Liver (tissue), 8 donors: ENCODE measurements at regions not wholly inside any gene's neighbourhood (a gene's known extent, or its start where the extent isn't known, plus 50 kb on each side); places are given as distances from the start of the nearest gene placed in this dataset.

Source experiments
- DNase-seq: peaks from one replicate; pipeline ENCODE4 v3.0.0-alpha.2; 2017; ENCODE audit warnings: low spot score
- H3K27ac ChIP-seq, 2 donors: one replicate each; pipeline ENCODE4 v1.7.0; 2013; ENCODE audit warnings: inconsistent platforms in 2 of 2, low read length in 2 of 2, control low read depth in 1 of 2, low read depth in 1 of 2, mild to moderate bottlenecking in 1 of 2
- H3K27me3 ChIP-seq, 4 donors: one replicate each; pipeline versions ENCODE4 v1.6.1 to v1.7.0; 2013; ENCODE audit warnings: low read length in 3 of 4, inconsistent platforms in 1 of 4, mild to moderate bottlenecking in 1 of 4, moderate library complexity in 1 of 4; ENCODE audit not compliant: control insufficient read depth in 4 of 4, insufficient read depth in 4 of 4
- H3K36me3 ChIP-seq, 4 donors: one replicate each; pipeline versions ENCODE4 v1.6.1 to v1.7.0; 2013; ENCODE audit warnings: low read length in 3 of 4, mild to moderate bottlenecking in 3 of 4, low read depth in 1 of 4, moderate library complexity in 1 of 4; ENCODE audit not compliant: control insufficient read depth in 4 of 4, insufficient read depth in 3 of 4
- H3K4me1 ChIP-seq, 4 donors: one replicate each; pipeline versions ENCODE4 v1.6.1 to v1.7.0; 2013; ENCODE audit warnings: low read length in 3 of 4, mild to moderate bottlenecking in 3 of 4, moderate library complexity in 1 of 4; ENCODE audit not compliant: control insufficient read depth in 4 of 4, insufficient read depth in 4 of 4
- H3K4me3 ChIP-seq, 3 donors: one replicate each; pipeline versions ENCODE4 v1.6.1 to v1.7.0; 2013; ENCODE audit warnings: low read length in 3 of 3, control low read depth in 1 of 3, low read depth in 1 of 3, mild to moderate bottlenecking in 1 of 3
- H3K9ac ChIP-seq, 2 donors: one replicate each; pipeline ENCODE4 v1.7.0; 2013; ENCODE audit warnings: low read length in 2 of 2, mild to moderate bottlenecking in 2 of 2, moderate library complexity in 2 of 2, control low read depth in 1 of 2, low read depth in 1 of 2
- H3K9me3 ChIP-seq, 4 donors: one replicate each; pipeline versions ENCODE4 v1.6.1 to v1.7.0; 2013; ENCODE audit warnings: low read length in 3 of 4; ENCODE audit not compliant: control insufficient read depth in 4 of 4
- CTCF ChIP-seq: fragments of 150-350 bp; IDR thresholded peaks from 2 replicates; pipeline ENCODE4 v1.5.1; 2017; ENCODE audit warnings: improper control_type of control experiment, low read depth, low read length; ENCODE audit not compliant: missing input control
- EGR1 ChIP-seq, 2 donors: IDR thresholded peaks; 2 replicates each; pipeline ENCODE4 v1.6.1; 2016 to 2018; ENCODE audit warnings: antibody characterized with exemption in 2 of 2, low read depth in 2 of 2
- FOXA1 ChIP-seq: IDR thresholded peaks from 2 replicates; pipeline ENCODE4 v1.6.1; 2016; ENCODE audit warnings: antibody characterized with exemption
- FOXA2 ChIP-seq: IDR thresholded peaks from 2 replicates; pipeline ENCODE4 v1.6.1; 2016; ENCODE audit warnings: antibody characterized with exemption
- GABPA ChIP-seq, 2 donors: IDR thresholded peaks in 1 of 2; conservative IDR thresholded peaks in 1 of 2; 2 replicates each; pipeline ENCODE4 v1.6.1; 2016; ENCODE audit warnings: antibody characterized with exemption in 2 of 2, mild to moderate bottlenecking in 1 of 2, moderate library complexity in 1 of 2
- HNF4A ChIP-seq, 2 donors: conservative IDR thresholded peaks; 2 replicates each; pipeline ENCODE4 v1.6.1; 2016; ENCODE audit warnings: antibody characterized with exemption in 2 of 2, mild to moderate bottlenecking in 2 of 2
- HNF4G ChIP-seq: IDR thresholded peaks from 2 replicates; pipeline ENCODE4 v1.6.1; 2016; ENCODE audit warnings: antibody characterized with exemption
- JUND ChIP-seq, 2 donors: IDR thresholded peaks; 2 replicates each; pipeline ENCODE4 v1.6.1; 2016; ENCODE audit warnings: antibody characterized with exemption in 2 of 2
- MAX ChIP-seq: IDR thresholded peaks from 2 replicates; pipeline ENCODE4 v1.6.1; 2016; ENCODE audit warnings: antibody characterized with exemption
- NR2F2 ChIP-seq: IDR thresholded peaks from 2 replicates; pipeline ENCODE4 v1.6.1; 2016; ENCODE audit warnings: antibody characterized with exemption
- RAD21 ChIP-seq, 2 donors: IDR thresholded peaks; 2 replicates each; pipeline ENCODE4 v1.6.1; 2016; ENCODE audit warnings: antibody characterized with exemption in 2 of 2, mild to moderate bottlenecking in 2 of 2
- REST ChIP-seq: IDR thresholded peaks from 2 replicates; pipeline ENCODE4 v1.6.1; 2016; ENCODE audit warnings: antibody characterized with exemption, mild to moderate bottlenecking
- RXRA ChIP-seq, 2 donors: IDR thresholded peaks; 2 replicates each; pipeline ENCODE4 v1.6.1; 2017 to 2018; ENCODE audit warnings: antibody characterized with exemption in 2 of 2, mild to moderate bottlenecking in 1 of 2
- SP1 ChIP-seq: IDR thresholded peaks from 2 replicates; pipeline ENCODE4 v1.6.1; 2018; ENCODE audit warnings: antibody characterized with exemption, mild to moderate bottlenecking
- TAF1 ChIP-seq: conservative IDR thresholded peaks from 2 replicates; pipeline ENCODE4 v1.6.1; 2016; ENCODE audit warnings: antibody characterized with exemption, mild to moderate bottlenecking
- YY1 ChIP-seq: IDR thresholded peaks from 2 replicates; pipeline ENCODE4 v1.6.1; 2016; ENCODE audit warnings: antibody characterized with exemption, mild to moderate bottlenecking
- WGBS: extraction: QIAGEN DNeasy Blood & Tissue Kit; methylation state at CpG from one replicate; pipeline ENCODE4 v1.1.7; 2013; 5-methylcytosine and 5-hydroxymethylcytosine counted together
- TF ChIP-seq, protein P1 (sequence below): IDR thresholded peaks from 2 replicates; pipeline ENCODE4 v1.6.1; 2016; ENCODE audit warnings: antibody characterized with exemption
- TF ChIP-seq, protein P2 (sequence below): IDR thresholded peaks from 2 replicates; pipeline ENCODE4 v1.6.1; 2016; ENCODE audit warnings: antibody characterized with exemption
- donor health status: healthy.
- donor health status: healthy.
- donor health status: healthy.
- donor health status: healthy.
- donor health status: healthy.

DNA sequence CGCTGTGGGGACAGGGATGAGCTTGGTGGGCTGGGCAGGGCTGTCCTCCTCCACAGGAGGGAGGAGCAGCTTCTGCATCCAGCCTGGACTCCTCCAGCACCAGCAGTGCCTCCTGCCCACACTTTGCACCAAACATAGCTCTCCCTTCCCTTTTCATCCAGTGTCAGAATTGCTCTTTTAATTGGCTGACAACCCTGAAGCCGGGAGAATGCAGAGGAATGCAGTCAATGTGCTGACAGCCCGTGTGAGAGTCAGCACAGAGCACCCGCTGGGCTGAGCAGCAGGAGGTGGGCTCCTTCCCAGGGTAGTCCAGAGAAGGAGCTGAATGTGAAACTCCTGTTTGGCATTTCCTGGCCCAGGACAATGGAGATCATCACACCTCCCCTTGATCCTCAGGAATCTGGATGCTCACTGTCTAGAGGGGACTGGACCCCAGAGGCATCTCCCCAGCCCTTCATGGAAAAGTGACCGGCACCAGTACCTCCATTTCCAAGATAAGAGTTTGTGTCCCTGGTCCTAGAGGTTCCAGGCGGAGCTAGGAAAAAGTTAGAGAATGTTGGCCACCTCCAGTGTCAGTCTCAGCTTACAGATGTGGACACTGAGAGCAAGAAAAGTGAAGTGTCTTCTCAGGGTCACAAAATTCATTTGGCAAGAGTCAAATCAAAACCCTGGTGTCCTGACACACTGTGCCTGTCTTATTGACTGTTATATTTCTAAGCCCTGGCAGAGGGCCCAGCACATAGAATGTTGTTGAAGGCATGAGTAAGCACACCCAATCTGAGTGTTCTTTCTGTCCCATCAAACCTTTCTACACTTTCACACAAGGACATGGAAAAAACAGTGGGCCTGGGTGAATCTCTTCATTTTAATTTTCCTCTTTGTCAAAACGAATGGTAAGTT, 202.1 kb downstream of the SNX18 start:
- H3K27ac ChIP-seq = no peak overlapping the region
- H3K4me3 ChIP-seq = no peak overlapping the region
- WGBS = 54% methylated on average over 7 of the region's 7 CpGs
- no peak for DNase-seq
- no peak for TF ChIP-seq HNF4G
- no peak for TF ChIP-seq TAF1
- TF ChIP-seq RXRA (IDR thresholded peaks at IDR 0.05) = no peak
- TF ChIP-seq RAD21 (IDR thresholded peaks at IDR 0.05) = no peak
- no peak for TF ChIP-seq MAX
- no peak for TF ChIP-seq EGR1 (IDR thresholded peaks at IDR 0.05; ENCODE audit: low read depth in 2 of 2)
- TF ChIP-seq, protein P1, sequence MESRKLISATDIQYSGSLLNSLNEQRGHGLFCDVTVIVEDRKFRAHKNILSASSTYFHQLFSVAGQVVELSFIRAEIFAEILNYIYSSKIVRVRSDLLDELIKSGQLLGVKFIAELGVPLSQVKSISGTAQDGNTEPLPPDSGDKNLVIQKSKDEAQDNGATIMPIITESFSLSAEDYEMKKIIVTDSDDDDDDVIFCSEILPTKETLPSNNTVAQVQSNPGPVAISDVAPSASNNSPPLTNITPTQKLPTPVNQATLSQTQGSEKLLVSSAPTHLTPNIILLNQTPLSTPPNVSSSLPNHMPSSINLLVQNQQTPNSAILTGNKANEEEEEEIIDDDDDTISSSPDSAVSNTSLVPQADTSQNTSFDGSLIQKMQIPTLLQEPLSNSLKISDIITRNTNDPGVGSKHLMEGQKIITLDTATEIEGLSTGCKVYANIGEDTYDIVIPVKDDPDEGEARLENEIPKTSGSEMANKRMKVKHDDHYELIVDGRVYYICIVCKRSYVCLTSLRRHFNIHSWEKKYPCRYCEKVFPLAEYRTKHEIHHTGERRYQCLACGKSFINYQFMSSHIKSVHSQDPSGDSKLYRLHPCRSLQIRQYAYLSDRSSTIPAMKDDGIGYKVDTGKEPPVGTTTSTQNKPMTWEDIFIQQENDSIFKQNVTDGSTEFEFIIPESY = no peak
- TF ChIP-seq REST = no peak
- TF ChIP-seq YY1 = no peak
- TF ChIP-seq CTCF = no peak
- TF ChIP-seq SP1 = no peak
- TF ChIP-seq, protein P2, sequence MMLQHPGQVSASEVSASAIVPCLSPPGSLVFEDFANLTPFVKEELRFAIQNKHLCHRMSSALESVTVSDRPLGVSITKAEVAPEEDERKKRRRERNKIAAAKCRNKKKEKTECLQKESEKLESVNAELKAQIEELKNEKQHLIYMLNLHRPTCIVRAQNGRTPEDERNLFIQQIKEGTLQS = no peak
- TF ChIP-seq JUND (IDR thresholded peaks at IDR 0.05) = no peak
- no peak for TF ChIP-seq FOXA1
- TF ChIP-seq GABPA (IDR thresholded peaks at IDR 0.05 in 1 of 2, conservative IDR thresholded peaks at IDR 0.05 in 1 of 2) = no peak
- no peak for TF ChIP-seq NR2F2
- no peak for TF ChIP-seq FOXA2
- no peak for TF ChIP-seq HNF4A (conservative IDR thresholded peaks at IDR 0.05)
- no peak overlapping the region for H3K9ac ChIP-seq
- no peaks in the 10 kb centered on the region for H3K4me1 ChIP-seq
- H3K9me3 ChIP-seq = no peaks in the 10 kb centered on the region
- H3K36me3 ChIP-seq = no peaks in the 10 kb centered on the region
- no peaks in the 10 kb centered on the region for H3K27me3 ChIP-seq
